ENCODE measurements at regions not wholly inside any gene's neighbourhood (a gene's known extent, or its start where the extent isn't known, plus 50 kb on each side); places are given as distances from the start of the nearest gene placed in this dataset.

DNA sequence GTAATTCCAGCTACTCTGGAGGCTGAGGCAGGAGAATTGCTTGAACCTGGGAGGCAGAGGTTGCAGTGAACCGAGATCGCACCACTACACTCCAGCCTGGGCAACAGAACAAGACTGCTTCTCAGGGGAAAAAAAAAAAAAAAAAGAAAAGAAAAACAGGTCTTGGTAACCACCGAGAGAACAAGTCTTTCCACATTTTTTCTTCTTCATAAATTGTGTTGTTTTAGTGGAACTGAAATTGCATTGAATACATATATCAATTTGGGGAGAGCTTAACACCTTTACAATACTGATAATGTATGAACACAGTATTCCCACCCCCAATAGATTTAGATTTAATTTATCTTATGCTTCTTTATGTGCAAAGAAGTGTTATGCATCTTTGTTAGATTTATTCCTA, 70.0 kb upstream of the PLEKHG1 start (continued):
- TF ChIP-seq, protein P1, sequence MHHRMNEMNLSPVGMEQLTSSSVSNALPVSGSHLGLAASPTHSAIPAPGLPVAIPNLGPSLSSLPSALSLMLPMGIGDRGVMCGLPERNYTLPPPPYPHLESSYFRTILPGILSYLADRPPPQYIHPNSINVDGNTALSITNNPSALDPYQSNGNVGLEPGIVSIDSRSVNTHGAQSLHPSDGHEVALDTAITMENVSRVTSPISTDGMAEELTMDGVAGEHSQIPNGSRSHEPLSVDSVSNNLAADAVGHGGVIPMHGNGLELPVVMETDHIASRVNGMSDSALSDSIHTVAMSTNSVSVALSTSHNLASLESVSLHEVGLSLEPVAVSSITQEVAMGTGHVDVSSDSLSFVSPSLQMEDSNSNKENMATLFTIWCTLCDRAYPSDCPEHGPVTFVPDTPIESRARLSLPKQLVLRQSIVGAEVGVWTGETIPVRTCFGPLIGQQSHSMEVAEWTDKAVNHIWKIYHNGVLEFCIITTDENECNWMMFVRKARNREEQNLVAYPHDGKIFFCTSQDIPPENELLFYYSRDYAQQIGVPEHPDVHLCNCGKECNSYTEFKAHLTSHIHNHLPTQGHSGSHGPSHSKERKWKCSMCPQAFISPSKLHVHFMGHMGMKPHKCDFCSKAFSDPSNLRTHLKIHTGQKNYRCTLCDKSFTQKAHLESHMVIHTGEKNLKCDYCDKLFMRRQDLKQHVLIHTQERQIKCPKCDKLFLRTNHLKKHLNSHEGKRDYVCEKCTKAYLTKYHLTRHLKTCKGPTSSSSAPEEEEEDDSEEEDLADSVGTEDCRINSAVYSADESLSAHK (CRISPR knock-in tag; IDR thresholded peaks at IDR 0.05; ENCODE audit: borderline replicate concordance), result no peak
- TF ChIP-seq ZNF34 (CRISPR knock-in tag; IDR thresholded peaks at IDR 0.05; ENCODE audit: borderline replicate concordance), result no peak

GRCh38 chr6:150531957-150532356, 67.7 kb upstream of the PLEKHG1 start:
- 0% methylated on average over 1 of the region's 1 CpG for WGBS (ENCODE audit: low lambda C conversion rate)
- Histone ChIP-seq H3K79me2 (ENCODE audit: insufficient read depth, low read length) (no peaks in the 10 kb centered on the region), H3K36me3 (replicated peaks in 1 of 2; ENCODE audit: control insufficient read depth in 1 of 2, insufficient read depth in 2 of 2, low read length in 2 of 2) (no peaks in the 10 kb centered on the region), H3K9me3 (ENCODE audit: low read length) (no peaks in the 10 kb centered on the region), H3K27ac (ENCODE audit: extremely low read length, insufficient read depth, low read length) (no peak overlapping the region), H3K9ac (ENCODE audit: insufficient read depth, low read depth, low read length) (no peak overlapping the region), H3K4me1 (ENCODE audit: insufficient read depth, low read length) (peaks cover 25% of the 10 kb centered on the region), H2AFZ (ENCODE audit: low read length) (no peak overlapping the region), H4K20me1 (ENCODE audit: insufficient read depth, low read length) (no peaks in the 10 kb centered on the region), H3K27me3 (ENCODE audit: control insufficient read depth in 1 of 2, insufficient read depth in 2 of 2, low read length in 2 of 2) (no peaks in the 10 kb centered on the region), H3K4me3 (replicated peaks in 1 of 3; ENCODE audit: insufficient read depth in 1 of 3, low read depth in 2 of 3, low read length in 3 of 3) (no peak overlapping the region), H3K4me2 (ENCODE audit: low read depth, low read length) (no peak overlapping the region)
- POLR2A ChIA-PET, result no interaction called here
- in situ Hi-C loops (cut with HindIII; ENCODE audit: extremely low pct_ligation_motif_present, low pct_unique_long_range_greater_than_20kb) (no loop called here), intact Hi-C loops (cut with micrococcal nuclease; ENCODE audit: unreplicated experiment) (no loop called here)
- CTCF ChIA-PET (ENCODE audit: low intra/inter-chr PET ratio, low total read pairs), result no interaction called here
- TF ChIP-seq POLR2AphosphoS2 (IDR thresholded peaks at IDR 0.05; ENCODE audit: low read depth, low read length), result no peak
- no peak for FAIRE-seq
- no TSS peak for BruUV-seq (replicated peaks)
- ATAC-seq, result no peak
- no peak for DNase-seq (ENCODE audit: low spot score)

DNA sequence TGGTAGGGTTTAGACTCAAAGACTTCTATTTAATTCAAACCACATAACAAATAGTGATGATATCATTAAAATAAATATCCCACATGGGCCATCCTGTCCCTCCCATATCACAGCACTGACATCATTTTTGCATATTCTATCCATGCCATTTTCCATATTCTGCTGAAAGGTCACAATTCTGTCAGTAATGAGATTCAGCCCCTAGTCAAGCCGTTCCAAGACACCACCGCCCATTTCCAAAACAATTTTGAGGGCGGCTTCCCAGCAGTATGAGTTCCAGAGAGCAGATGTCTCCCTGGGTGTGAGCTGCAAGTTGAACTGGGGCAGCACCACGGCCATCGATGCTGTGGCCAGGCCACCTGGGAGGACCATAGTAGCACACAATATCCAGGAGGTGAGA, 65.1 kb upstream of the PLEKHG1 start:
- FAIRE-seq (no peak), DNase-seq (ENCODE audit: low spot score) (no peak), ATAC-seq (no peak)
- Histone ChIP-seq H3K4me3 (replicated peaks in 1 of 3; ENCODE audit: insufficient read depth in 1 of 3, low read depth in 2 of 3, low read length in 3 of 3) (no peak overlapping the region), H3K9me3 (ENCODE audit: low read length) (no peaks in the 10 kb centered on the region), H3K4me2 (ENCODE audit: low read depth, low read length) (no peak overlapping the region), H3K36me3 (replicated peaks in 1 of 2; ENCODE audit: control insufficient read depth in 1 of 2, insufficient read depth in 2 of 2, low read length in 2 of 2) (no peaks in the 10 kb centered on the region), H3K79me2 (ENCODE audit: insufficient read depth, low read length) (no peaks in the 10 kb centered on the region), H3K27ac (ENCODE audit: extremely low read length, insufficient read depth, low read length) (no peak overlapping the region), H3K4me1 (ENCODE audit: insufficient read depth, low read length) (peaks cover 32% of the 10 kb centered on the region), H2AFZ (ENCODE audit: low read length) (no peak overlapping the region), H3K27me3 (ENCODE audit: control insufficient read depth in 1 of 2, insufficient read depth in 2 of 2, low read length in 2 of 2) (no peaks in the 10 kb centered on the region), H3K9ac (ENCODE audit: insufficient read depth, low read depth, low read length) (no peak overlapping the region), H4K20me1 (ENCODE audit: insufficient read depth, low read length) (no peaks in the 10 kb centered on the region)
- CTCF ChIA-PET (ENCODE audit: low intra/inter-chr PET ratio, low total read pairs), result no interaction called here
- in situ Hi-C loops (cut with HindIII; ENCODE audit: extremely low pct_ligation_motif_present, low pct_unique_long_range_greater_than_20kb) (no loop called here), intact Hi-C loops (cut with micrococcal nuclease; ENCODE audit: unreplicated experiment) (no loop called here)
- no TSS peak for BruUV-seq (replicated peaks)
- WGBS (ENCODE audit: low lambda C conversion rate), result 63% methylated on average over 5 of the region's 5 CpGs
- POLR2A ChIA-PET, result no interaction called here
- TF ChIP-seq RORA (CRISPR knock-in tag; IDR thresholded peaks at IDR 0.05), result no peak
- 0 out of 2 replicates have a peak, but pooled peaks have one; percentile 12 for TF ChIP-seq ZNF543 (CRISPR knock-in tag; IDR thresholded peaks at IDR 0.05)

All from HepG2 (cell line).